H1 (cell line): ENCODE measurements at regions not wholly inside any gene's neighbourhood (a gene's known extent, or its start where the extent isn't known, plus 50 kb on each side); places are given as distances from the start of the nearest gene placed in this dataset.

Experiments
- BCL11A ChIP-seq, 2 experiments: IDR thresholded peaks; one replicate each; pipeline ENCODE4 v1.6.1; 2011; ENCODE audit warnings: low read depth in 2 of 2, low read length in 2 of 2, mild to moderate bottlenecking in 2 of 2
- CTCF ChIP-seq, 3 experiments: IDR thresholded peaks; 1 replicate in 2 of 3; 2 replicates in 1 of 3; pipeline versions ENCODE4 v1.5.1 to v1.6.1; 2011; ENCODE audit warnings: low read length in 3 of 3, mild to moderate bottlenecking in 3 of 3, inconsistent platforms in 2 of 3, low read depth in 1 of 3, moderate library complexity in 1 of 3; ENCODE audit not compliant: insufficient read depth in 1 of 3; ENCODE audit errors: control extremely low read depth in 1 of 3
- EZH2 ChIP-seq: fragments of 200-600 bp; sonication (generic); IDR thresholded peaks from 2 replicates; pipeline ENCODE4 v1.7.1; 2012; ENCODE audit warnings: low read depth, mild to moderate bottlenecking, moderate library complexity, low read length, inconsistent platforms; ENCODE audit not compliant: severe bottlenecking
- KDM5A ChIP-seq: fragments of 200-600 bp; IDR thresholded peaks from 2 replicates; pipeline ENCODE4 v1.7.1; 2012; ENCODE audit warnings: mild to moderate bottlenecking, low read length, inconsistent platforms, mixed read lengths
- MAX ChIP-seq: IDR thresholded peaks from 2 replicates; pipeline ENCODE4 v1.6.1; 2012; ENCODE audit warnings: inconsistent platforms
- POLR2A ChIP-seq, 2 experiments: IDR thresholded peaks; 1 replicate in 1 of 2; 2 replicates in 1 of 2; pipeline ENCODE4 v1.6.1; 2011; ENCODE audit warnings: low read depth in 2 of 2, low read length in 2 of 2, mild to moderate bottlenecking in 2 of 2; ENCODE audit errors: control extremely low read depth in 1 of 2
- POLR2AphosphoS5 ChIP-seq: IDR thresholded peaks from 2 replicates; pipeline ENCODE4 v1.6.1; 2011; ENCODE audit warnings: low read depth, low read length
- RAD21 ChIP-seq, 2 experiments: IDR thresholded peaks in 1 of 2; conservative IDR thresholded peaks in 1 of 2; 2 replicates each; pipeline ENCODE4 v1.6.1; 2011; ENCODE audit warnings: low read depth in 2 of 2, low read length in 2 of 2, improper control_type of control experiment in 1 of 2, inconsistent platforms in 1 of 2, mild to moderate bottlenecking in 1 of 2, moderate library complexity in 1 of 2
- RFX5 ChIP-seq: IDR thresholded peaks from 2 replicates; pipeline ENCODE4 v1.6.1; 2011; ENCODE audit warnings: low read depth, low read length, improper control_type of control experiment, borderline replicate concordance
- SIN3A ChIP-seq, 2 experiments: IDR thresholded peaks in 1 of 2; conservative IDR thresholded peaks in 1 of 2; 2 replicates each; pipeline ENCODE4 v1.6.1; 2011 to 2012; ENCODE audit warnings: low read length in 2 of 2, improper control_type of control experiment in 1 of 2, low read depth in 1 of 2, mild to moderate bottlenecking in 1 of 2
- SP2 ChIP-seq: IDR thresholded peaks from 2 replicates; pipeline ENCODE4 v1.6.1; 2012; ENCODE audit warnings: mild to moderate bottlenecking, low read length, inconsistent platforms
- SRF ChIP-seq: IDR thresholded peaks from 2 replicates; pipeline ENCODE4 v1.6.1; 2011; ENCODE audit warnings: mild to moderate bottlenecking, low read depth, low read length, moderate library complexity
- TAF1 ChIP-seq: IDR thresholded peaks from 2 replicates; pipeline ENCODE4 v1.6.1; 2011; ENCODE audit warnings: mild to moderate bottlenecking, low read depth, low read length
- ZNF274 ChIP-seq: IDR thresholded peaks from 2 replicates; pipeline ENCODE4 v1.7.0; 2012; ENCODE audit warnings: low read length, borderline replicate concordance; ENCODE audit errors: extremely low read depth

- TF ChIP-seq MAX (no peak), ZNF274 (no peak), SRF (no peak), POLR2A (IDR thresholded peaks at IDR 0.05; ENCODE audit: control extremely low read depth in 1 of 2, low read depth in 2 of 2, low read length in 2 of 2) (no peak), CTCF (IDR thresholded peaks at IDR 0.05; ENCODE audit: control extremely low read depth in 1 of 3, insufficient read depth in 1 of 3, low read depth in 1 of 3, low read length in 3 of 3) (no peak), EZH2 (no peak), TAF1 (no peak), BCL11A (IDR thresholded peaks at IDR 0.05; ENCODE audit: low read depth in 2 of 2, low read length in 2 of 2) (no peak), RAD21 (IDR thresholded peaks at IDR 0.05 in 1 of 2, conservative IDR thresholded peaks at IDR 0.05 in 1 of 2; ENCODE audit: low read depth in 2 of 2, low read length in 2 of 2) (no peak), SP2 (no peak), POLR2AphosphoS5 (no peak), KDM5A (no peak), SIN3A (conservative IDR thresholded peaks at IDR 0.05 in 1 of 2, IDR thresholded peaks at IDR 0.05 in 1 of 2; ENCODE audit: low read depth in 1 of 2, low read length in 2 of 2) (no peak), RFX5 (no peak)
Measured at GRCh38 chr14:44099743-44100488, 407.2 kb downstream of the FSCB start.
